Spleen (tissue), 11 donors: ENCODE measurements at regions not wholly inside any gene's neighbourhood (a gene's known extent, or its start where the extent isn't known, plus 50 kb on each side); places are given as distances from the start of the nearest gene placed in this dataset.
"Not testable (repeated sequence)": the region's sequence is repeated elsewhere in the genome, so short reads cannot be mapped to it uniquely, and the experiment has no call there.

Experiments
- DNase-seq: peaks from one replicate; pipeline ENCODE4 v3.0.0-alpha.2; 2020
- H3K27ac ChIP-seq, 8 donors: fragments of 200-600 bp; sonication (generic) in 7 of 8; 1 replicate in 4 of 8; 2 replicates in 4 of 8; pipeline versions ENCODE4 v1.5.0 to v1.8.0; 2016 to 2021; ENCODE audit warnings: inconsistent platforms in 4 of 8, mild to moderate bottlenecking in 4 of 8, moderate library complexity in 1 of 8
- H3K27me3 ChIP-seq, 7 donors: fragments of 200-600 bp; sonication (generic) in 6 of 7; replicated peaks in 1 of 7; 1 replicate in 4 of 7; 2 replicates in 3 of 7; pipeline versions ENCODE4 v1.5.0 to v1.8.0; 2016 to 2021; ENCODE audit warnings: inconsistent platforms in 3 of 7, mild to moderate bottlenecking in 1 of 7
- H3K36me3 ChIP-seq, 6 donors: fragments of 200-600 bp; sonication (generic) in 5 of 6; 1 replicate in 4 of 6; 2 replicates in 2 of 6; pipeline versions ENCODE4 v1.5.0 to v1.8.0; 2016 to 2021; ENCODE audit warnings: inconsistent platforms in 2 of 6
- H3K4me1 ChIP-seq, 6 donors: fragments of 200-600 bp; sonication (generic) in 5 of 6; 1 replicate in 3 of 6; 2 replicates in 3 of 6; pipeline versions ENCODE4 v1.5.0 to v1.8.0; 2016 to 2021; ENCODE audit warnings: inconsistent platforms in 3 of 6
- H3K4me3 ChIP-seq, 8 donors: fragments of 200-600 bp; sonication (generic) in 7 of 8; 1 replicate in 4 of 8; 2 replicates in 4 of 8; pipeline versions ENCODE4 v1.5.0 to v1.8.0; 2016 to 2021; ENCODE audit warnings: inconsistent platforms in 4 of 8, mild to moderate bottlenecking in 4 of 8, moderate library complexity in 2 of 8
- H3K9me3 ChIP-seq, 8 donors: fragments of 200-600 bp; sonication (generic) in 7 of 8; 1 replicate in 4 of 8; 2 replicates in 4 of 8; pipeline versions ENCODE4 v1.5.0 to v1.8.0; 2016 to 2021; ENCODE audit warnings: inconsistent platforms in 4 of 8
- CTCF ChIP-seq, 11 experiments: fragments of 200-600 bp in 7 of 11; fragments of 450-650 bp in 4 of 11; sonication (generic) in 4 of 11; IDR thresholded peaks in 8 of 11; conservative IDR thresholded peaks in 3 of 11; 1 replicate in 7 of 11; 2 replicates in 4 of 11; pipeline versions ENCODE4 v1.4.0 to v1.8.0; 2016 to 2021; ENCODE audit warnings: antibody characterized with exemption in 11 of 11, inconsistent platforms in 4 of 11, mild to moderate bottlenecking in 1 of 11
- POLR2A ChIP-seq, 3 donors: fragments of 450-650 bp; IDR thresholded peaks; one replicate each; pipeline ENCODE4 v1.5.1; 2017; ENCODE audit warnings: antibody characterized with exemption in 3 of 3, mild to moderate bottlenecking in 1 of 3
- POLR2AphosphoS5 ChIP-seq, 3 donors: sonication (generic); formaldehyde crosslinking; IDR thresholded peaks; one replicate each; pipeline ENCODE4 v1.5.1; 2017; ENCODE audit warnings: antibody characterized with exemption in 3 of 3
- whole genome bisulfite sequencing, 5 donors: extraction: QIAGEN DNeasy Blood & Tissue Kit in 3 of 5; methylation state at CpG; one replicate each; pipeline versions ENCODE4 v1.1.5 to v1.1.7; 2013 to 2018; 5-methylcytosine and 5-hydroxymethylcytosine counted together
- intact Hi-C: fragments of 100-400 bp; cut with DNase I; formaldehyde crosslinking; loops from one replicate; pipeline ENCODE4 v1.15.0; 2023; ENCODE audit warnings: low total_unique reads
- donor health status: healthy with polysubstance abuse.
- donor health status: DM: no; HTN: no; CAD: no; lungs with moderate emphysema.
- donor health status: DM: no; HTN: no; CAD: no.
- donor health status: Bipolar disorder and iron deficiency.
- donor health status: healthy.
- donor health status: DM: no; HTN: no; CAD: no.
- donor health status: DM: yes; HTN: yes; CAD: no.

- TF ChIP-seq POLR2A (IDR thresholded peaks at IDR 0.05) (no peak), POLR2AphosphoS5 (IDR thresholded peaks at IDR 0.05) (no peak), CTCF (IDR thresholded peaks at IDR 0.05 in 8 of 11, conservative IDR thresholded peaks at IDR 0.05 in 3 of 11) (peak in 2 of 11 experiments; percentile 18 to 32)
- no peak overlapping the region for H3K4me3 ChIP-seq
- peaks cover 0 to 87% (median 27%) of the 10 kb centered on the region in 7 donors for H3K27me3 ChIP-seq
- intact Hi-C loops: no loop called here
- H3K4me1 ChIP-seq: no peaks in the 10 kb centered on the region
- H3K27ac ChIP-seq: no peak overlapping the region
- no peak for DNase-seq
- 8 to 24% (median 13%) methylated on average over 7 to 9 of the region's 9 CpGs for WGBS, 5 donors
- H3K9me3 ChIP-seq: no peaks in the 10 kb centered on the region
- no peaks in the 10 kb centered on the region for H3K36me3 ChIP-seq
Measured at GRCh38 chr10:100637785-100638184, 102.0 kb downstream of the HIF1AN start.

GRCh38 chr10:100638969-100639368 is 103.2 kb downstream of the HIF1AN start:
- H3K36me3 ChIP-seq, H3K27ac ChIP-seq, DNase-seq, H3K9me3 ChIP-seq, intact Hi-C loops, H3K4me1 ChIP-seq, H3K4me3 ChIP-seq: not testable (repeated sequence)
- 81 to 96% (median 86%) methylated on average over 5 to 6 of the region's 6 CpGs for WGBS, 5 donors
- peaks cover 0 to 95% (median 27%) of the 10 kb centered on the region in 7 donors for H3K27me3 ChIP-seq

- H3K9me3 ChIP-seq: no peaks in the 10 kb centered on the region
- no peak for TF ChIP-seq POLR2AphosphoS5 (IDR thresholded peaks at IDR 0.05)
- TF ChIP-seq POLR2A (IDR thresholded peaks at IDR 0.05): no peak
- no peak for TF ChIP-seq CTCF (IDR thresholded peaks at IDR 0.05 in 8 of 11, conservative IDR thresholded peaks at IDR 0.05 in 3 of 11)
- WGBS, 5 donors: 13 to 21% (median 17%) methylated on average over 9 of the region's 9 CpGs
- H3K36me3 ChIP-seq: no peaks in the 10 kb centered on the region
- peaks cover 0 to 98% (median 27%) of the 10 kb centered on the region in 7 donors for H3K27me3 ChIP-seq
- no peak overlapping the region for H3K4me3 ChIP-seq
- no peak overlapping the region for H3K27ac ChIP-seq
- intact Hi-C loops: no loop called here
- no peak for DNase-seq
- H3K4me1 ChIP-seq: no peaks in the 10 kb centered on the region
Measured at GRCh38 chr10:100642295-100642994, 102.9 kb upstream of the PAX2 start.

DNA sequence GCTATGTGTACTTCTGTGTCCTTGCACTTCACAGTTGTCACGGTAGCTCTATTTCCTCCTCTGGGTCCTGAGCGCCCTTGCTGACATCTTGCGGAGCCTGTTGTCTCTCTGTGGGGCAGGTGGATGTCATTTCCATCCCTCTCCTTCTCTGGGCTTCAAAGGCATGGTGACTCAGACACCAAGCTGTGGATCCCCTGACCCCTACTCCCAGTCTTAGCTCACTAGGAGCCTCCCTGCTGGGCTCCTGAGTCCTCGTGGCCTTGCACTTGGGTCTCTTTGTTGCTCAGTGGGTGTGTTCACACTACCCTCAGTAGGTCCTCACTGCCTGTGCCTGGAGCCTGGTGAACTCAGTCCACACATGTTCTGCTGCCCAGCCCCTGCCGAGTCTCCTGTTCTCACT is 100.3 kb upstream of the PAX2 start:
- no peak overlapping the region for H3K4me3 ChIP-seq
- intact Hi-C loops: no loop called here
- H3K4me1 ChIP-seq: no peaks in the 10 kb centered on the region
- peaks cover 0 to 97% (median 17%) of the 10 kb centered on the region in 7 donors for H3K27me3 ChIP-seq
- TF ChIP-seq CTCF (IDR thresholded peaks at IDR 0.05 in 8 of 11, conservative IDR thresholded peaks at IDR 0.05 in 3 of 11) (no peak), POLR2A (IDR thresholded peaks at IDR 0.05) (no peak), POLR2AphosphoS5 (IDR thresholded peaks at IDR 0.05) (no peak)
- no peaks in the 10 kb centered on the region for H3K36me3 ChIP-seq
- no peak overlapping the region for H3K27ac ChIP-seq
- DNase-seq: no peak
- 57 to 69% (median 60%) methylated on average over 5 of the region's 5 CpGs for WGBS, 5 donors
- no peaks in the 10 kb centered on the region for H3K9me3 ChIP-seq
